Gastrocnemius medialis (tissue), 4 donors: ENCODE measurements at regions not wholly inside any gene's neighbourhood (a gene's known extent, or its start where the extent isn't known, plus 50 kb on each side); places are given as distances from the start of the nearest gene placed in this dataset.

Source experiments
- POLR2A ChIP-seq, 2 donors: fragments of 450-650 bp; IDR thresholded peaks; one replicate each; pipeline ENCODE4 v1.6.1; 2017; ENCODE audit warnings: antibody characterized with exemption in 2 of 2, mild to moderate bottlenecking in 2 of 2, moderate library complexity in 2 of 2
- TF ChIP-seq, protein P1 (sequence below), 5 experiments: fragments of 450-650 bp in 3 of 5; fragments of 200-600 bp in 2 of 5; sonication (generic) in 2 of 5; IDR thresholded peaks in 4 of 5; conservative IDR thresholded peaks in 1 of 5; 1 replicate in 4 of 5; 2 replicates in 1 of 5; pipeline ENCODE4 v1.5.1; 2016 to 2019; ENCODE audit warnings: antibody characterized with exemption in 5 of 5, mild to moderate bottlenecking in 3 of 5, moderate library complexity in 3 of 5

DNA sequence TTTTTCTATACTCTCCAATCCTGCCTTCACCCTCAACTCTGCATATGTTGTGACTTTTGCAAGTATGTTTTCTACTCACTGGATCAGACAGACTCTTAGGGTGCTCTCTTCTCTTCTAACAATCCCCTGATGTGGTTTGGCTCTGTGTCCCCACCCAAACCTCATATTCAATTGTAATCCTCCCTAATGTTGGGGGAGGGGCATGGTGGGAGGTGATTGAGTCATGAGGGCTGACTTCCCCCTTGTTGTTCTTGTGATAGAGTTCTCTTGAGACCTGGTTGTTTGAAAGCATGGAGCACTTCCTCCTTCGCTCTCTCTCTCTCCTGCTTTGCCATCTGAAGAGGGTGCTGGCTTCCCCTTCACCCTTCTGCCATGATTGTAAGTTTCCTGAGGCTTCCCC lies 148.9 kb upstream of the IGSF21 start:
- TF ChIP-seq POLR2A (IDR thresholded peaks at IDR 0.05): no peak
- TF ChIP-seq, protein P1, sequence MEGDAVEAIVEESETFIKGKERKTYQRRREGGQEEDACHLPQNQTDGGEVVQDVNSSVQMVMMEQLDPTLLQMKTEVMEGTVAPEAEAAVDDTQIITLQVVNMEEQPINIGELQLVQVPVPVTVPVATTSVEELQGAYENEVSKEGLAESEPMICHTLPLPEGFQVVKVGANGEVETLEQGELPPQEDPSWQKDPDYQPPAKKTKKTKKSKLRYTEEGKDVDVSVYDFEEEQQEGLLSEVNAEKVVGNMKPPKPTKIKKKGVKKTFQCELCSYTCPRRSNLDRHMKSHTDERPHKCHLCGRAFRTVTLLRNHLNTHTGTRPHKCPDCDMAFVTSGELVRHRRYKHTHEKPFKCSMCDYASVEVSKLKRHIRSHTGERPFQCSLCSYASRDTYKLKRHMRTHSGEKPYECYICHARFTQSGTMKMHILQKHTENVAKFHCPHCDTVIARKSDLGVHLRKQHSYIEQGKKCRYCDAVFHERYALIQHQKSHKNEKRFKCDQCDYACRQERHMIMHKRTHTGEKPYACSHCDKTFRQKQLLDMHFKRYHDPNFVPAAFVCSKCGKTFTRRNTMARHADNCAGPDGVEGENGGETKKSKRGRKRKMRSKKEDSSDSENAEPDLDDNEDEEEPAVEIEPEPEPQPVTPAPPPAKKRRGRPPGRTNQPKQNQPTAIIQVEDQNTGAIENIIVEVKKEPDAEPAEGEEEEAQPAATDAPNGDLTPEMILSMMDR (IDR thresholded peaks at IDR 0.05 in 4 of 5, conservative IDR thresholded peaks at IDR 0.05 in 1 of 5): no peak
